ENCODE measurements at regions not wholly inside any gene's neighbourhood (a gene's known extent, or its start where the extent isn't known, plus 50 kb on each side); places are given as distances from the start of the nearest gene placed in this dataset.
"Not testable (repeated sequence)": the region's sequence is repeated elsewhere in the genome, so short reads cannot be mapped to it uniquely, and the experiment has no call there.

DNA sequence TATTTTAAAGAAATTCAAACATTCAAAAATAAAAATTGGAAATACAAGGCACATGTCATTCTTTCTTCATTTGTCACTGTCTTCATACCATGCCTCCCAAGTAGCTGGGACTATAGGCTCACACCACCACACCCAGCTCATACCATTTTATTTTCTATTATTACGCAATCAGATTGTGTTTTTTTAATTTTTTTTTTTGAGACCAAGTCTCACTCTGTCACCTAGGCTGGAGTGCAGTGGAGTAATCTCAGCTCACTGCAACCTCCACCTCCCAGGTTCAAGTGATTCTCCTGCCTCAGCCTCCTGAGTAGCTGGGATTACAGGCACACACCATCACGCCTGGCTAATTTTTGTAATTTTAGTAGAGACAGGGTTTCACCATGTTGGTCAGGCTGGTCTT lies 526.1 kb downstream of the DTWD2 start:
- not testable (repeated sequence) for DNase-seq

- DNase-seq: no peak
Measured at GRCh38 chr5:118461436-118461835, 526.9 kb downstream of the DTWD2 start.

DNA sequence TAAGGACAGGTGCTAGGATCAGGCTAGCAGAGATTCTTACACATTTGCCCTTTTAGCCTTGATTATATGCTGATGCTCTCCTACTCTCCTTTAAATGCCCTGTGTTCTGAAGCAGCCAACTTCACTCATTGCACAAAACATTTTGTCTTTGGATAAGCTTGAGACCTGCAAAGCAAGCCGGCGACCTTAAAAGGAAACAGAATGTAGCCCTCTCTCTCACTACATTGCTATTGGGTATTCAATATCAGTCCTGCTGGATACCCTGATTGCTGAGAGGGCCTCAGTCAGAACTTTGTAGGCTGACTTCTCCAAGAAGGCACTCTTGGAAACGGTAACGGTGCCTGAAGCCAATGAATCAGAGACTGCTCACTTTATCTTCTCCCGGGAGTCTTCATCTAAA lies 528.9 kb downstream of the DTWD2 start:
- DNase-seq: no peak

DNA sequence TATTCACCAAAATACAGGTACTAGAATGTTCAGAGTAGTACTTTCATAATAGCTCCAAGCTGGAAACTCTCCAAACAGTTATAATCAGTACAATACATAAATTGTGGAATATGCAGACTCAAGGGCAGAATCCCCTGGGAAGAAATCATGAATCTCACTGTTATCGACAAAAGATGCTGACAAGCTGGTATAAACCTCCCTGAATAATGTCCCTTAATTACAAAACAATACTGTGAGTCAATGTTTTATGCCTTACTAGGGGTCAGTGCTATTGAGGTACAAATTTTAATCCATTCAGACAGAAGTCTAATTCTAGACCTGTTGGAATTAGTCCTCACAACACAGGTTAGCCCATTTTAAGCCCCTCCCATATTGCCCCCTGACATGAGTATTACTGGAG lies 532.3 kb downstream of the DTWD2 start:
- no peak for DNase-seq

GRCh38 chr5:118451697-118452247 lies 536.6 kb downstream of the DTWD2 start:
- no peak for DNase-seq

DNA sequence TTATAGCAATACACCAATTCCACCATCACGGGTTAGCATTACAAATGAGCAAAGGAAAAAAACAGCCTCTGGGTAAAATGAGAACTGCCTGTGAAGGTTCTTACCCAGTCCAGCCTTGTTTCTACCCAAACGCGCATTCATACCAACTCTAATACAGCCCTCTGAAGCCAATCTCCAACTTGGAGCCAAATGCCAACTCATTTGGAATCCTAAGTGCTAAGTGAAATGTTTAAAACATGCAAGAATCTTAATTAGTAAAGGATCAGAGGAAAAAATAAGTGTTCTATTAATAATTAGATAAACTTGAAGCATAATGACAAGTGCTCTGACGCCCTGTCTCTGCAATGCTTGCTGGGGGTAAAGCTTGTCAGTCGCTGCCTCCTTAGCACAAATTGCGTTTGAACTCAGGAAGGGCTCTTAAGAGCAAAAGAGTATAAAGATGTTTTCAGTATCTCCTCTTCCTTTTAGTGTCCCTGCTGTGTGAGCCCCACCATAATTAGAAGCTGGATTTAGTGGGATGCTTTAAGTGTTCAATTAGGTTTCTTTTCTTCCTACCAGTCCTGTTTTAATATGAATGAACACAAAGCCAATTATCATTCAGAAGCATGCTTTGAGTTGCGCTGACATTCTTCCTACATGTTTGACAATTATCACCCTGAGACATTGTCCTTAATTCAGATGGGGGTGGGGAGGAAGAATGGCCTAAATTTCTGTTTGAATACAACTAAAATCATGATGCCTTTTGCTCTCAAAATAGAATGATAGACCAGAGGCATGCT lies 537.6 kb downstream of the DTWD2 start:
- DNase-seq: no peak

GRCh38 chr5:118447350-118447749 lies 541.0 kb downstream of the DTWD2 start:
- DNase-seq: no peak

DNA sequence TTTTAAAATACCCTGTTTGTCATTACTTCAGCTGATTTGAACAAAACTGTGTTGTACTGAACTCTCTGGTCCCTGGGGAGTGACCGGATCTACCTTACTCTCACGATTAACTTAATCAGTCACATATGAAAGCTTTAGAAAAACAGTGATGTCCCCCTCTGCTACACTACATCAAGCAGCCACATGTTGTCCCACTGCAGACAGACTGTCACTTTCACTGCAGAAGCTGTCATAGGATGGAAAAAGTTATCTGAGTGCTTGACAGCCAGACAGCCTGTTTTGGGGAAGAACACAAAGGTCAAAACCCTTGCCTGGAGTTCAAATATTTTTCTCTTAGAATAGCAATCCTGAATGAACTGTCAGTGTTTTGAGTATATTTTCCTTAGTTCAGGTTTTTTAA lies 546.4 kb downstream of the DTWD2 start:
- no peak for DNase-seq

DNA sequence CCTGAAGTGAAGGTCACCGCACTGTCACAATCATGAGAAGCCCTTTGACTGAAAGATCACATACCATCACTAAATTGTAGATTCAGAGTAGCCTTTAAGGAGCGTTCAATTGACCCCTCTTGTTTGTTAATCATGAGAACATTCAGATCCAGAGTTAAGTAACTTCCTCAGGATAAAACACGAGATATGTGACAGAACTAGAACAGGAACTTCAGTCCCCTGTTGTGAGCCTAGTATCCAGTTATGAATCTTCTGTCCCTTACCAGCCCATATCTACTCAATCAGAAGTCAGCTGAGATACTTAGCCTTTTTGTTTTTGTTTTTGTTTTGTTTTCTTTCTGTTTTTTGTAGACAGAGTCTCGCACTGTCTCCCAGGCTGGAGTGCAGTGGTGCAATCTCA lies 547.3 kb downstream of the DTWD2 start:
- DNase-seq: no peak

- DNase-seq: no peak
Measured at GRCh38 chr5:118440496-118440895, 547.9 kb downstream of the DTWD2 start.

DNA sequence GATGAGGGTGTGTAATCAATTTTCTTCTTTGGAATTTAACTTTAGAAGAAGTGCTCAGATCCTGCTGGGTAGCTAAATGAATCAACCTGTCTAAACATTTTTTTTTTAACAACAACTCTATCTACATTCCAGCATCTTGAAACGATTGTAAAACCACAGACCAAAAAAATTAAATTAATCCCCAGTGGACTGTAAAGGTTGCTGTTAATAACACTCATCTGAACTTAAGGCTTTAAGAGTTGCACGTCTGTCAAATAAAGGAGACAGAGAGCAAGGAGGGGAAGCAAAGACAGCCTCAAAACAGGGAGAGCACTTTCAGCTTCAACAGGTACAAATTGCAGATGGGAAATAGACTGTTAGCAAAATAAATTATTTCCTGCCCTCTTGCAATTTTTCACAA lies 548.5 kb downstream of the DTWD2 start:
- no peak for DNase-seq

- no peak for DNase-seq
Measured at GRCh38 chr5:118435131-118435530, 553.2 kb downstream of the DTWD2 start.

DNA sequence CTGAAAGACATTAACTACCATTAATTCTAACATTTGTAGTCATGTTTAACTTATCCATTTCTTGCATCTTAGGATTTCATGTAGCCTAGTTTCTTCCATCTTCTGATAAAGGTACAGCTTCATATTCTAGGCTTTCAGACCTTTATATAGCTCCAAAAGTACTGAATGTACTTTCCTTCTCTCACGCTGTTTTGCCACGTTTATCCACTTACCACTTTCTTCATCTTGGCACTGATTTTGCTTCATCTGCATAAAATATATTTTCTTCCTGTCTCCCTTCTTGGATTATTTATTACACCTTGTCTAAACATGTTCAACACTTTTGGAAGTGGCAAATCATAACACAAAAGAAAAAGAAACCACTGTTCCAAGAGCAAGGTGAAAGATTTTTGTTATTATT lies 553.8 kb downstream of the DTWD2 start:
- DNase-seq: no peak

- no peak for DNase-seq
Measured at GRCh38 chr5:118430076-118430475, 558.3 kb downstream of the DTWD2 start.

DNA sequence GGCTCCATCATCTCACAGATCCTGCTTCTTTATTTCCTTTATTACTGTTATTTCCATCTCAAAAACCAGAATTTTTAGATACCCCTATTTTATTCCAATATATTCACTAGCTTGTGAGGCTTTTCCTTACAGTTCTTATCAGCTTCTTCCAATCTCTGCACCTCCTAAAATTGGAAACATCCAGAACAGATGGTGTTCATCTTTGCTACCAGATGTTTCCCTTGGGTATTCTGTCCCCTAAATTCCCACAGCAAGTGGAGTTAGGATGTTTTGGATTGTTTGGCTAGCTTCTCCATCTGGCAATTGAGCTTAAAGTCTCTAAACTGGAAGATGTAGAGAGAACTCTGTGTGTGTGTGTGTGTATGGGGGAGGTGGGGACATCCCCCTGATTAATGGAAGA lies 580.4 kb downstream of the DTWD2 start:
- DNase-seq: no peak

DNA sequence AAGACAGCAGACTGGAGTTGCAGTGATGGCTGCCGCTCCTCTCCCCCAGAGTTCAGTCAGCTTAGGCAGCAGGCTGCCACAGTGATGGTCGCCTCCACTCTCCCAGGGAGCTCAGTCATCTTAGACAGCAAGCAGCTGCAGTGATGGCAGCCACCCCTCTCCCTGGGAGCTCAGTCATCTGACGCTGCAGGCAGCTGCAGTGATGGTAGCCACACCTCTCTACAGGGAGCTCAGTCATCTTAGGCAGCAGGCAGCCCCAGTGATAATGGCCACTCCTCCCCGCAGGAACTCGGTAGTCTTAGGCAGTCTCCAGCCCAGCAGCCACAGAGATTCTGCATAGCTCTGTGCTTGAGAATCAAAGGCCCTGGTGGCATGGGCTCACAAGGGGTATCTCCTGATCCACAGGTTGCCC lies 582.7 kb downstream of the DTWD2 start:
- DNase-seq: no peak

- DNase-seq: no peak
Measured at GRCh38 chr5:118397236-118397635, 591.1 kb downstream of the DTWD2 start.

DNA sequence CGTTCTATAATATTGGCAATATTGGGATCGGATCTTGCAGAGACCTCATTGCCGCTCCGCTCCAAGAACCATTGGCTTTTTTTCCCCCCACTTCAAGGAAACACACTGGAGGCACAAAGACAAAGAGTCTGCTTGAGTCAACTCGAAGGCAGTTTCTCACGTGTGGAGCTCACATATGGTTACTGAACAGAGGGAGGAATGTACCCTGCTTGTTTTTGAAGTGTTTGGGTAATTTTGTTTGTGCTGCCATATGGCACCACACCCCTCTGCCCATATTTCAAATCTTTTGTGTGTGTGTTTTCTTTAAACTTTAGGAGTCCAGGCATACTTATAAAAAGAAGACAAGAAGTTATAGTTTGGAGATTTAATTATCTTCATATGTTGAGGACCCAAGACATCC lies 595.9 kb downstream of the DTWD2 start:
- DNase-seq: no peak

GRCh38 chr5:118382931-118383330 lies 605.4 kb downstream of the DTWD2 start:
- DNase-seq: not testable (repeated sequence)

DNA sequence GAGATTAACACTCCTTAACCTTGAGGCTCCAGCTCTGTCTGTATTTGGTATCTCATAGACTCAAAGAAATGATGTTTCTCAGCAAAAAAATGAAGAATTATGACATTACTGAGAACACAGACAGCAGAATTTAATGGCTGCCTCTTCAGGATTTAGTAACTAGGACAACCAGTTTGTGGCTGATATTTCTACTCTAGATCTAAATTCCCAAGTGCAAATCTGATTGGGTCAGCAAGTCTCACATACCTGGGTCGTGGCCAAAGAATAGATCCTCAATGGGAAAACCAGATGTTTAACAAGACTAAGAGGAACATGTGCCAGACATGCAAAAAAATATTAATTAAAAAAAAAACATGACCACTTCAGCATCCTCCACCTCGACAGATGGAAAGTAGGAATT lies 608.9 kb downstream of the DTWD2 start:
- DNase-seq: no peak

DNA sequence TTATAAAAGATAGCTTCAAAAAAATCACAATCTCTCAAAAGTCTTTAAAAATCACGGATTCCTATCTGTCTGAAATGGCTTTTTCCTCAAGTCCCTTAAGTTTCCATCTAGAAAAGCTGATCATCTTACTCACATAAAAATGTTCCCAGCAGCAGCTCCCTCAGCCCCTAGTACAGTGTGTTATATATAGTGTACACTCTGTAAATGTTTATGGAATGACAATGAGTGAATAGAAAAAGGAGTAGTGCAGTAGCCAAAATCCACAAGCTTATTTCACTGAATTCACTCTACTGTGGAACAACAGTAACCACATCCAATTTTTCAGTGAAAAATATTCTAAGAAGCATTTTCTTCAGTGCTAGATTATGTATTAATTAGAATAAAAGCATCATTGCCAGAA lies 609.4 kb downstream of the DTWD2 start:
- no peak for DNase-seq

DNA sequence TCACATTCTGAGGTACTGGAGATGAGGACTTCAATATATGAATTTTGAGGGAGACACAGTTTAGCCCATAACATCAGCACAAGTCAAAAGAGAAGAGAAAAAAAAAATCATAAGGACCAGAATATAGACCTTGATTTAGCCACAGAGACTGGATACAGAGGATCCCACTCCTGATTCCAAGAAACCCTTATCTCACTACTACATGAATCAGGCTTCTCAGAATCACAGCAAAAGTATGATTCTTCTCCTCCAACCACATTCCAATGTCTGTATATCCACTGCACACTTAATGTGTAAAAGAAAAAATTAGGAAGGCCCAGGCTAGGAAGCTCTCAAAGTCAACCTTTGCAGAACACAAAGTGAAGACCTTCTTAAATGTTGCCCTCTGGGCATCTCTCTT lies 610.9 kb downstream of the DTWD2 start:
- no peak for DNase-seq

DNA sequence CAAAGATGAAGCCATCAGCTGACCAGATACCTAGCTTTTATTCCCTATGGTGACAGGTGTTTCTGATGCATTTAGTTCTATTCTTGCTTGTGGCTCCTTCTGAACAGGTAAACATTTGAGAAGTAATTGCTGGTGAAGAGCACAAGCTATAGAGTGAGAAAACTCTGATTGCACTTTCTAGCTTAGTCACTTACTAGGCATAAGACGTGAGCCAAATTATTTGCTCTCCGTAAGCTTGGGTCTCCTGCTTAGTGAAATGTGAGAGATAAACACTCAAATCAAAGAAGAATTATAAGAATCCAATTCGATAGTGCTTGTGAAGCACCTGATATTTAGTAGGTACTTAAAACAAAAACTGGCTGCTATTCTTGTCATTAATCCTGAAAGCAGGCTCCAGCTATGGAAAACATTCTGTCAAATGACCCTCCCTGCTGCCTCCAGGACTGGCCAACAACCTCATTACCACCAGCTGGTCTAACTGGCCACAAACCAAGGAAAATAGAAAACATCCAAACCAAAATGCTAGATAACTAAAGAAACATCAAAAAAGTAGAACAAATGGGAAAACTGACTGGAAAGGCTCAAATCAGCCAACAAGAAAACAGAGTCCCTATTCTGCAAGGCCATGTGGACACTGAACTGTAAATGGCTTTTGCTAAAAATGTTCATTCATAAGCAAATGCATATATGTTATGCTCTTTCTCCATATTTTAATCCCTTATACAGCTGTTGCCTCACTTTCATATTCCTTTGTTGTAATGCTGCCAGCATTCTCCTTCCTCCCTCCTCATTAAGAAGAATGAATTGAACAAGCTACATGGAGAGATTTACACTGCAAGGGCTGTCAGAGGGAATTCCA lies 616.1 kb downstream of the DTWD2 start:
- DNase-seq: no peak

- DNase-seq: no peak
Measured at GRCh38 chr5:118366429-118366828, 621.9 kb downstream of the DTWD2 start.
